HG02642 (cell line): ENCODE measurements at regions not wholly inside any gene's neighbourhood (a gene's known extent, or its start where the extent isn't known, plus 50 kb on each side); places are given as distances from the start of the nearest gene placed in this dataset.

Experiments used
- ATAC-seq: cut with Tn5 transposase; IDR thresholded peaks from one replicate; pipeline ENCODE4 v1.9.1; 2021; ENCODE audit warnings: mild to moderate bottlenecking; ENCODE audit not compliant: unreplicated experiment, poor library complexity

- ATAC-seq: no peak
These were observed 51.0 kb upstream of the BARX2 start for GRCh38 chr11:129324533-129325175.

DNA sequence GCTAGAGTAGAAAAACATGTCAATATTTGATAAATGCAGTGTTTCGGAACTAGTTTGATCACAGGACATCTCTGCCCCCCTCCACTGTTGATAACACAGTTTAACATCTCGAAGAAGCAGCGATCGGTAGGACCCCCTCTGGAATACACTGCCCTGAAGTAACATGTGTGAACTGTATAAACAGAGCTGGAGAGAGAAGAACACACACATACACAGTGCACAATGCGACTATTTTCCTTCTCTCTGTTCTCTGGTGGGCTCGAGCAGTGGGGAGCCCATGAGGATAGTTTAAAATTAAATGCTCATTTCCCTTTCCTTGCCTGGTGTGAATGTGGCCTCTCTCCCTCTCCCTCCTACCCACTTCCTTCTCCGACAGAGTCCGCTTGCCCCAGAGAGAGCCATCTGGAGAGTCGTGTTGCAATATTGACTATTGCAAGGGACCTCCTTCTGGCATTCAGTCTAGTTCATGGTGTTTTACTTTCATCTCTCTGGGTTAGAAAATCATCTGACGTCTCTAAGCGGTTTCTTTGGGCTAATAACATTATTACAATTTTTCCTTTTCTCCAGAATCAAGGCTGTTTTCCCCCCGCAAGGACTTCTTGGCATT is 51.6 kb upstream of the BARX2 start:
- ATAC-seq: no peak

DNA sequence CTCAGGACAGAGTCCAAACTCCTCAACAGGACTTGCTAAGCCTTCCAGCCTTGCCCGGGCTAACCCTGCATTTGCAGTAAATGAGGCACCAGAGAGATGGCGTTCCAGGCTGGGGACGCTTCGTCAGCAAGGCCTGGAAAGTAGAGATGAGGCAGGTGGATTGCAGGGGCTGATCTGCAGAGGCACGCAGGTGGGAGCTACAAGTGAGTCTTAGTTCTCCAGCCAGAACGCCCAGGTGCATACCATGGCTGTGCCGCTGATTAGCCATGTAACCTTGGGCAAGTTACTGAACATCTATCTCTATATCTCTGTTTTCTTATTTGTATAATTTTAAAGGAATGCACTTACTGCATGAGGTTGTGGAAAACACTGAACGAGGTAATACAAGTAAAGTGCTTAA is 52.7 kb upstream of the BARX2 start:
- no peak for ATAC-seq

DNA sequence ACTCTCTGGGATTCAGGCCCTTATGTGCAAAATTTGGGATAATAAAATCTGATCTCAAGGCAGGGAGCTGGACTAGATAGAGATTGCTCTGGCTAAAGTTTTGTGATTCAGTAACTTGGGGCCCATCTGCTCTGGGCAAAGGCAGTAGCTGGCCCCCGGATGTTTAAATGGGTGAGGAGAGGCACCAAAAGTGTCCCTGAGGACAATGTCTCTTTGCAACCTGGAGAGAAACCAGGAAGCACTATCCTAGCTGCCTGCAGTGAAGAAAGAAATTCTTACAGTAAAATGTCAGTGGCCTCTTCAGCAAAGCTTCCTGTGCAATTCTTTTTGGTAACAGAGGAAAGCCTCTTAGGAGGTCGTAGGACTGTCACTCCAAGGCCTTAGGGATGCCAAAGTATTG is 54.6 kb upstream of the BARX2 start:
- no peak for ATAC-seq

DNA sequence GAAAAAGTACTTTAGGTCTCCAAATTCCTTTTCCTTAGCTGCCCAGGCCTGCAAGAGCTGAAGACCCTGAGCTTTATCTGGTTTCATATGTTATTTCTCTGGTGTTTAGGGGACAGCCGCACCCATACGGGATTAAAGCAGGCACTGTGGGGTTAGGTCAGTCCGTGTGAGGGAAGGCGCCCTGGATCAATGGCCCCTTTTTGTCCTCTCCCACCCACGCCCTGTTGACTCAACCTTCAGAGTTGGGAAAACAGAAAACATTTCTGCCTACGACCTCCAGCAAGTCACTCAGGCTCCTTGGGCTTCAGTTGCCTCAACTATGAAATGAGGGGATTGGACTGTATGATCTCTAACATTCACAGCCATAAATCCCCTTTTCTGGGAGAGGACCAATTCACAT is 55.2 kb upstream of the BARX2 start:
- ATAC-seq: no peak

- ATAC-seq: no peak
These were observed 55.9 kb upstream of the BARX2 start for GRCh38 chr11:129319751-129320150.

DNA sequence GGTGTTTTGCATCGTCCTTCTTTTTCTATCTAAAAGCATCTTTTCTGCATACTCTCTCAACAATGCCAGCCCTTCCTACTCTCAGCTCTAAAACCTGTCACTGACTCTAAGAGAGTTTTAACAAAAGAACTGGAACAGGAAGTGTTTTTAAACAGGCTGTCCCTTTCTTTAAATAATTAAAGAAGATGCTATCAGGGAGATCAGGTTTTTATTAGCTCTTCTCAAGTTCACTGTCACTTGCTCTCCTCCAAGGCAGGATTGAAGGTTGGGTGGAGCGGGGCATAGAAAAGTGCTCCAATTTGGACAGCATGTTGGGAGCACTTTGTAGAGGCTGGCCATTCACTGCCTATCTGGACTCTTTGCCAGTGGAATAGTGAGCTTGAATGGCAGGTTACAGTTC is 56.4 kb upstream of the BARX2 start:
- no peak for ATAC-seq

DNA sequence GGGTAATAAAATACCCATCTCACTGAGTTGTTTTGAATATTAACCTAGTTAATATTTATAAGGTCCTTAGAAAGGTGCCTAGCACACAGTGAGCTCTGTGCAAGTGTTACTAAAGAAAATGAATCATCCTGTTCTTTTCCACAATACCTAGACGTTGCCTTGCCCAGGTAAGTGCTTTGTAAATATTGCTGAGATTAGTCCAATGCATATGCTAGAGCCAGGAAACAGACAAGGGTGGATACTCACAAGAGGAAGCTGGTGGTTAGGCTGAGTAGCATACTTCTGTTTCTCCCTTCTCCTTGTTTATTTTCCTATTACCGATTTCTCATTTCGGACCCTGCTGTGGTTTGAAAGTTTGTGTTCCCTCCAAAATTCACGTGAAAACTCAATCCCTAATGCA is 58.1 kb upstream of the BARX2 start:
- no peak for ATAC-seq

GRCh38 chr11:129316781-129317180 is 58.9 kb upstream of the BARX2 start:
- ATAC-seq: no peak

DNA sequence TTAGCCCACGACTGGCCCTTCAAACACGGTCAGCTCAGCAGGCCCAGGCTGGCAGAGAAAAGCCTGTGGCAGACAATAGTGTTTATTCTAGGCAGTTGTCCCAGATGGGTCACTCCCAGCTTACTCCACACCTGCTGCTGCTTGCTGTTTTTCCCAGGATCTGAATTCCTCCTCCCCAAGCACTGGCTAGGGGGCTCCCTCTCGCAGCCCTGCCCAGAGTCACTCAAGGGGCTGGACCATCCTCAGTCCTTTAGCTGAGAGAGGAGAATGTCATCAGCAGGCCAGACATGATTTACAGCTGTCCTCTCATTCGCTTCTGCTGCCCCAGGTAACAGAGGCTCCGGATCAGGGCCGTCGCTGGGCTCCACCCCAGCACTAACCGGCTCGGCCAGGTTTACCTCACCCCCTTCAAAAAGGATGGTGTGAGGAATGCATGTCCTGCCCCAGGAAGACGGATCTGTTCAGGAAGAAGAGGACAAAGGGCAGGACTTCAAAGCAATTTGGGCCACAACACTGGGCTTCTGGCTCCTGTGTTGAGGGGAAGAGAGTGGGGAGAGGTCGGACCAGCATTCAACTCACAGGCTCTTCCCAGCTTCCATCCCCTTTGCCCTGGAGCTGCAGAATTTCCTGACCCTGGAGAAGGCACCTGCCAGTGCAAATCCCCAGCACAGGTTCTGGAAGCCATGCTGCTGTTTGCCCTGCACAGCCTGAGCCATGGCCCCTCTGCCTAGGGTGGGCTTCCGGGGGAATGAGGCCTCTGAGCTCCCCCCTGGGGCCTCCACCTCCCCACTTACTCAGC is 59.7 kb upstream of the BARX2 start:
- no peak for ATAC-seq

GRCh38 chr11:129314371-129314770 is 61.3 kb upstream of the BARX2 start:
- ATAC-seq: no peak

GRCh38 chr11:129313541-129314297 is 61.9 kb upstream of the BARX2 start:
- no peak for ATAC-seq

- no peak for ATAC-seq
These were observed 62.7 kb upstream of the BARX2 start for GRCh38 chr11:129312730-129313503.

- no peak for ATAC-seq
These were observed 67.3 kb upstream of the BARX2 start for GRCh38 chr11:129308241-129308865.

GRCh38 chr11:129307162-129307561 is 68.5 kb upstream of the BARX2 start:
- ATAC-seq: no peak

DNA sequence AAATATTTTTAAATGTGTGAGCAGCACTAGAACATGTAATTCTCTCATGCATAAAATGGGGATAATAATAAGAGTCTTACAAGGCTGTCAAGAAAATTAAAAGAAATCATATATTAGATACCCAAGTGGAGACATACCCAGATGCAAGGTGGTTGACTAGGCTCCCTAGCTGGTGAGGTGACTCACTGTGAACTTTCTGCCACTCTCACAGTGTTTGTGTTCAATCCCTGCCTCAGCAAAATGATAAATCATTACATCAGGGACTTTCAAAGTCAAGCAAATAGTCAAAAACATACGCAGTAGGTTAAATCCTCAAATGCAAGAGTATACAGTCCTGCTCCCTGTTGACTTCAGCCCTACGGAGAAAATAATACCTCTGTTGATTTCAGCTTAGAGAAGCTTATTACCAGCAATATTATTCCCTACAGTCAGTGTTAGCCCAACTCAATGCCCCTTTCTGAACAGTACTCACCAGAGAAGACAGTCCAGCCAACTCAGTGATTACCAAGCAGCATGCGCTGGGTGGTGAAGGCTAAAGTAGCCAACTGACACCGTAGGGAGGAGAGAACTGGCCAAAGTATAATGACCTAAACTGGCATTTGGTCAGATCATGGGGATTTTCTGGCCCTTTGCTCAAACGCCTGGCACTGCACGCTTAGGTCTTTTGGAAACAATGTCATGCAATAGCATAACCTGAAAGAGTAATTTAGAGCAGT is 73.1 kb upstream of the BARX2 start:
- ATAC-seq: no peak

- ATAC-seq: no peak
These were observed 75.5 kb upstream of the BARX2 start for GRCh38 chr11:129300099-129300498.

- ATAC-seq: no peak
These were observed 76.7 kb upstream of the BARX2 start for GRCh38 chr11:129298988-129299387.

DNA sequence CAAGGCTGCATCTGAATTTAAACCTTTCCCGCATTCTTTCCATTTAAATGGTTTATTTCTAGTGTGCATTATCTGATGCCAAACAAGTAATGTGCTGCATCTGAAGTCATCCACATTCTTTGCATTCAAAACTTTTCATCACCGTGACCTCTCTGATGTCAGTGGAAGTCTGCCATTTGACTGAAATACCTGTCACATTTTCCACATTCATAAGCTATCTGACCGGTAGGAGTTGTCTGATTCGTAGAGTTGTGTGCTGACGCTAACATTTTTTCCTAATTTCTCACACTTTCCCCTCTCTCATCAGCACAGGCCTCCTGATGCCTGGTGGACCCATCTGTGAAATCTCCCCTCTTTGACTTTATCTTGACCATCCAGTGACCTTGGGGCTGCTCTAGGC is 79.9 kb upstream of the BARX2 start:
- no peak for ATAC-seq
